ENCODE measurements at regions not wholly inside any gene's neighbourhood (a gene's known extent, or its start where the extent isn't known, plus 50 kb on each side); places are given as distances from the start of the nearest gene placed in this dataset.

DNA sequence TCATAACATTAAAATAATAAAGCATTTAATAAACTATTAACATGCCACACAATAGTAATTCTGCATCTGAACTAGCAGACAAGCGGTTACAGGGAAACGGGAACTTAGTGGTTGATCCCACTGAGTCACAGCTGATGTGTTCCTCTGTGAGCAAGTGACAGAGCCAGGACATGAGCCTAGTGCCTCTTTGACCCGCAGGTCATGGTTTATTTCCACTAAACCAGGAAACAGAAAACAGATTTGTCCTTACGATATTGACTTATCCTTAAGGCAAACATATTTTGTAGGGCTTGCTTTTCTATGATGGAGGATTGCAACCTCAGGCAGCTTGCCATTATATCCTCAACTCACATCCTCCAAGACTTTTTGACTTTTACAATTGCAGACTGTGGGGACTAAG is 987.3 kb downstream of the CCSER2 start:
- DNase-seq (ENCODE audit: extremely low read depth, low read depth): no peak
- TF ChIP-seq, protein P1, sequence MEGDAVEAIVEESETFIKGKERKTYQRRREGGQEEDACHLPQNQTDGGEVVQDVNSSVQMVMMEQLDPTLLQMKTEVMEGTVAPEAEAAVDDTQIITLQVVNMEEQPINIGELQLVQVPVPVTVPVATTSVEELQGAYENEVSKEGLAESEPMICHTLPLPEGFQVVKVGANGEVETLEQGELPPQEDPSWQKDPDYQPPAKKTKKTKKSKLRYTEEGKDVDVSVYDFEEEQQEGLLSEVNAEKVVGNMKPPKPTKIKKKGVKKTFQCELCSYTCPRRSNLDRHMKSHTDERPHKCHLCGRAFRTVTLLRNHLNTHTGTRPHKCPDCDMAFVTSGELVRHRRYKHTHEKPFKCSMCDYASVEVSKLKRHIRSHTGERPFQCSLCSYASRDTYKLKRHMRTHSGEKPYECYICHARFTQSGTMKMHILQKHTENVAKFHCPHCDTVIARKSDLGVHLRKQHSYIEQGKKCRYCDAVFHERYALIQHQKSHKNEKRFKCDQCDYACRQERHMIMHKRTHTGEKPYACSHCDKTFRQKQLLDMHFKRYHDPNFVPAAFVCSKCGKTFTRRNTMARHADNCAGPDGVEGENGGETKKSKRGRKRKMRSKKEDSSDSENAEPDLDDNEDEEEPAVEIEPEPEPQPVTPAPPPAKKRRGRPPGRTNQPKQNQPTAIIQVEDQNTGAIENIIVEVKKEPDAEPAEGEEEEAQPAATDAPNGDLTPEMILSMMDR (IDR thresholded peaks at IDR 0.05; ENCODE audit: low read depth, low read length, missing control alignments): no peak
- H3K4me3 ChIP-seq (replicated peaks; ENCODE audit: low read depth, low read length): no peak overlapping the region

DNA sequence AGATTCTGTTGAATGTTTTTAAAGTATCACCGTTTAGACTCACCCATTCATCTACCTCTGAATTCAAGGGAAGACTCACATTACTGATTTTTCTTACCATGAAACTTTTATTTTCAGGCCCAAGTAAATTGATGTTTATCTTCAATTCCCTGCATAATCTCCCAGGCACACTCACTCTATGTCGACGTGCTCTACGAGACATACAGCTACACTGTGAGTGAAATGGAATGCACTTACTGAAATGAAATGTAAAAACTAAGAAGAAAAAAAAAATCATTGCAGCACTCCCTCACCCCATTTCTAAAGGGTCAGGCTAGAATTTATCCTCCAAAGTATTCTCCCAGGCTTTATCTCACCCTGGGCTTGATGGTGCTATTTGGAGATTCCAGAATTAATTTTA is 987.9 kb downstream of the CCSER2 start:
- no peak overlapping the region for H3K4me3 ChIP-seq (replicated peaks; ENCODE audit: low read depth, low read length)
- no peak for DNase-seq (ENCODE audit: extremely low read depth, low read depth)
- TF ChIP-seq, protein P1 (IDR thresholded peaks at IDR 0.05; ENCODE audit: low read depth, low read length, missing control alignments): no peak

DNA sequence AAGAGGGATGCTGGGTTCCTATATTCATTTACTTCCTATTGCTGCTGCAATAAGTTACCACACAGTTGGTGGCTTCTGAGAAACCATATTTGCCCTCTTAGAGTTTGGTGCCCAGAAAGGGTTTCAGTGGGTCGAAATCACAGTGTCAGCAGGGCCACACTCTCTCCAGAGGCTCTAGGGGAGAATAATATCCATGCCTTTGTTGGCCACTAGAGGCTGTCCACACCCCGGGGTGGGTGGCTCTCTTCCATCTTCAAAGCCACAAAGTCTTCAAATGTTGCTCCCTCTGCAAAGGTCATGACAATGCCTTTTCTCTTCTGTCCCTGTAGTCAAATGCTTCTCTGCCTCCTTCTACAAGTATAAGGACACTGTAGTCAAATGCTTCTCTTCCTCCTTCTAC is 989.4 kb downstream of the CCSER2 start:
- DNase-seq (ENCODE audit: extremely low read depth, low read depth): no peak
- H3K4me3 ChIP-seq (replicated peaks; ENCODE audit: low read depth, low read length): no peak overlapping the region
- TF ChIP-seq, protein P1 (IDR thresholded peaks at IDR 0.05; ENCODE audit: low read depth, low read length, missing control alignments): no peak

DNA sequence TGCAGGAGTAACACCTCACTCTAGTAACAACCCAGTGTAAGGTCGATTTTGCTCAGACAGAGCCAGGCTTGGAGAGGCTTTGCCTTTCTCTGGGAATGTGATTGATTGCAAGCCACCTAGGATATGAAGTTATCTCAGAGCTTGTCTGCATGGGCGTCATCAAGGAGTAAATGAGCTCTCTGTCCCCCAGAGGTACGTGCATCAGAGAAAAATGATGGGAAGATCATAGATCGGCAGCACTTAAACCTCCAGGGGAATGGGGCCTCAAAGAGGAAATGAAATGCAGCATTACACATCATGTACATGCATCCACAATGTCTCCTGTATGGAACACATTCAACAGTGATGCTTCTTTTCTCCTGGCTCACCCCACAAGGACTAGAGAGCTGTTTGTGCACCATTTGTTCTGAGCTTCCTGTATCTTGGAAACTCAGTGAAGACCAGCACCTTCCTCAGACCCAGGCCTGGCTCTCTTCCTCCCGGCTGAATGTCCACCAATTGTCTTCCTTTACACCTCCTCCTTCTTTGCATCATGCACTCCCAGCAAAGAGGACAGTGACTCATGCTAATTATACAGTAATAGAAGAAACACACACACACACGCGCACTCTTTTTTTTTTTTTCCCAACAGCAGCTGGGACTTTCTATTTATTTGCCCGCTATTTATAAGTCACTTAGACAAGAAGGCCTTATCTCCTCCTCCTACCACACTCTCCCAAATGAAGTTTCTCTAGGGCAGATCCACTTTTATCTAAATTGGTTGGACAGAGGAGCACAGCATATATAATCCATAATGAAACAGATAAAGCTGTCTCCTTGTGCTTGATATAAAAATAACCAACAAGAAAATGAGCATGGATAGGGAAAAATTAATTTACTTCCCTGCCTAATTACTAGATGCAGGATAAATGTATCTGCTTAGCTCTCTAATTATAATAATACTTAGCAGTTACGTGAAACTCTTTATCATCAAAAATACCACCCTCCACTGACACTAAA is 990.7 kb downstream of the CCSER2 start:
- TF ChIP-seq, protein P1 (IDR thresholded peaks at IDR 0.05; ENCODE audit: low read depth, low read length, missing control alignments): no peak
- no peak overlapping the region for H3K4me3 ChIP-seq (replicated peaks; ENCODE audit: low read depth, low read length)
- DNase-seq (ENCODE audit: extremely low read depth, low read depth): no peak

DNA sequence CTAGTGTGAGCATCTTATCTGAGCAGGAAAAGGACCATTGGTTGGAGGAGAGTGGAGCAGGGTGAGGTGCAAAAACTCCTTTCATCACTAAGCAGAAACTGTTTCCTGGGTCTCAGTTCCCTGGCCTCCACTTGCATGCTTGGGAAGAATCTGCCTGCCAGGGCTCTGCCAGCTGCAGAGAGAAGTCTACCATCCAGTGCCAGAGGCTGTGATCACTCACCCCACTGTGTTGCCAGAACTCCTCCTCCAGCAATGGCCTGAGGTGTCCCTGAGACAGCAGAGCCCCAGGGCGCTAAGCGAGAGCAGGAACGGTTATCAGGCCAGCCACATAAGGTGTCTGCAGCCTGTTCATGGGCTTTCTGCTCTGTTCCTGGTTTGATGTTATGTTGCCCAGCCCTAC is 991.4 kb downstream of the CCSER2 start:
- H3K4me3 ChIP-seq (replicated peaks; ENCODE audit: low read depth, low read length): no peak overlapping the region
- TF ChIP-seq, protein P1 (IDR thresholded peaks at IDR 0.05; ENCODE audit: low read depth, low read length, missing control alignments): no peak
- no peak for DNase-seq (ENCODE audit: extremely low read depth, low read depth)

DNA sequence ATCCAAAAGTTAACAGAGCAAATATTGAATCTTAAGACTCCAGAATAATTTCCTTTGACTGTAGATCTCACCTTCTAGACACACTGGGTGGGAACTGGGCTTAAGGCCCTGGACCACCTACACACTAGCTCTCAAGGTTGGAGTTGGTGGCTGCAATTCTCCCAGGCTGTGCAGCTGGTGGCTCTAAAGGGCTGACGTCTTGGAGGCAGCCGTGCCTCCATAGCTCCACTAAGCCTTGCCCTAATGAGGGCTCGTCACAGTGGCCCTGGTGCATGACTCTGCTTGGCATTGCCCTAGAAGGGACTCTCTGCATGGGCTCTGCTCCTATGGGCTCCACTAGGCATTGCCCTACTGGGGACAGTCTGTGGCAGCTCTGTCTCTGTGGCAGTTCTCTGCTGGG is 1005.2 kb downstream of the CCSER2 start:
- TF ChIP-seq, protein P1 (IDR thresholded peaks at IDR 0.05; ENCODE audit: low read depth, low read length, missing control alignments): no peak
- no peak for DNase-seq (ENCODE audit: extremely low read depth, low read depth)
- H3K4me3 ChIP-seq (replicated peaks; ENCODE audit: low read depth, low read length): no peak overlapping the region

All from HFF-Myc (cell line).